CD8-positive, alpha-beta memory T cell (primary cell): ENCODE measurements at regions not wholly inside any gene's neighbourhood (a gene's known extent, or its start where the extent isn't known, plus 50 kb on each side); places are given as distances from the start of the nearest gene placed in this dataset.

ENCODE experiments used
- CTCF ChIA-PET: fragments of 350-600 bp; sonication (Branson Sonifier 250); formaldehyde crosslinking; loops from one replicate; lab custom pipeline; 2021; ENCODE audit warnings: antibody characterized with exemption; lab: Charles Lee
- POLR2A ChIA-PET: fragments of 350-600 bp; sonication (Branson Sonifier 250); formaldehyde crosslinking; loops from one replicate; lab custom pipeline; 2021; ENCODE audit warnings: antibody characterized with exemption; lab: Charles Lee
- DNase-seq, 5 donors: peaks; one replicate each; pipeline versions ENCODE4 v3.0.0 to v3.0.0-alpha.2; 2020 to 2022; ENCODE audit warnings: mixed read lengths in 1 of 5
- H3K27ac ChIP-seq: one replicate; pipeline ENCODE4 v1.7.0; 2013; ENCODE audit warnings: low read depth, mild to moderate bottlenecking, low read length, moderate library complexity
- H3K27me3 ChIP-seq: 2 replicates; pipeline ENCODE4 v1.7.0; 2013; ENCODE audit warnings: low read length, mild to moderate bottlenecking; ENCODE audit not compliant: insufficient read depth, poor library complexity, severe bottlenecking
- H3K36me3 ChIP-seq: 2 replicates; pipeline ENCODE4 v1.7.0; 2013; ENCODE audit warnings: mild to moderate bottlenecking, low read length, moderate library complexity; ENCODE audit not compliant: insufficient read depth
- H3K4me1 ChIP-seq: 2 replicates; pipeline ENCODE4 v1.7.0; 2013; ENCODE audit warnings: mild to moderate bottlenecking, low read length, moderate library complexity; ENCODE audit not compliant: insufficient read depth
- H3K4me3 ChIP-seq: 2 replicates; pipeline ENCODE4 v1.7.0; 2013; ENCODE audit warnings: mild to moderate bottlenecking, low read length
- H3K9me3 ChIP-seq: 2 replicates; pipeline ENCODE4 v1.7.0; 2013; ENCODE audit warnings: mild to moderate bottlenecking, low read length
- H3K27ac Mint-ChIP-seq, 8 donors: one replicate each; pipeline ENCODE4 v1.8.0; 2020 to 2021; ENCODE audit warnings: mixed read lengths in 8 of 8, mild to moderate bottlenecking in 6 of 8, inconsistent platforms in 3 of 8, moderate library complexity in 3 of 8
- H3K27me3 Mint-ChIP-seq, 2 donors: one replicate each; pipeline ENCODE4 v1.8.0; 2020 to 2021; ENCODE audit warnings: mixed read lengths in 2 of 2, mild to moderate bottlenecking in 1 of 2, moderate library complexity in 1 of 2
- H3K36me3 Mint-ChIP-seq, 3 donors: one replicate each; pipeline ENCODE4 v1.8.0; 2020 to 2021; ENCODE audit warnings: mixed read lengths in 3 of 3, inconsistent platforms in 1 of 3, mild to moderate bottlenecking in 1 of 3
- H3K4me1 Mint-ChIP-seq, 3 donors: one replicate each; pipeline ENCODE4 v1.8.0; 2020 to 2021; ENCODE audit warnings: mixed read lengths in 3 of 3, inconsistent platforms in 1 of 3, mild to moderate bottlenecking in 1 of 3
- H3K4me3 Mint-ChIP-seq, 7 donors: one replicate each; pipeline ENCODE4 v1.8.0; 2020 to 2021; ENCODE audit warnings: mixed read lengths in 7 of 7, mild to moderate bottlenecking in 6 of 7, moderate library complexity in 4 of 7, inconsistent platforms in 2 of 7
- H3K9me3 Mint-ChIP-seq, 5 donors: one replicate each; pipeline ENCODE4 v1.8.0; 2020 to 2022; ENCODE audit warnings: mixed read lengths in 5 of 5, mild to moderate bottlenecking in 3 of 5, moderate library complexity in 2 of 5, inconsistent platforms in 1 of 5

- no peak overlapping the region for H3K4me3 ChIP-seq
- Mint-ChIP-seq H3K36me3 (no peaks in the 10 kb centered on the region), H3K27me3 (peaks cover under 1 to 3% of the 10 kb centered on the region in 2 donors), H3K4me1 (no peaks in the 10 kb centered on the region), H3K27ac (peak overlapping the region in 1 of 8 donors; percentile 6), H3K4me3 (no peak overlapping the region), H3K9me3 (no peaks in the 10 kb centered on the region)
- POLR2A ChIA-PET, result no interaction called here
- DNase-seq, result no peak
- no peaks in the 10 kb centered on the region for H3K36me3 ChIP-seq
- H3K27me3 ChIP-seq, result no peaks in the 10 kb centered on the region
- no peaks in the 10 kb centered on the region for H3K9me3 ChIP-seq
- H3K4me1 ChIP-seq, result no peaks in the 10 kb centered on the region
- CTCF ChIA-PET, result no interaction called here
- H3K27ac ChIP-seq, result no peak overlapping the region
Measured at GRCh38 chr2:71938659-71939587, 208.7 kb downstream of the CYP26B1 start.

- Mint-ChIP-seq H3K9me3 (no peaks in the 10 kb centered on the region), H3K4me1 (no peaks in the 10 kb centered on the region), H3K4me3 (no peak overlapping the region), H3K36me3 (no peaks in the 10 kb centered on the region), H3K27me3 (peaks cover 3 to 4% of the 10 kb centered on the region in 2 donors), H3K27ac (no peak overlapping the region)
- Histone ChIP-seq H3K36me3 (no peaks in the 10 kb centered on the region), H3K4me1 (no peaks in the 10 kb centered on the region), H3K27ac (no peak overlapping the region), H3K27me3 (no peaks in the 10 kb centered on the region), H3K9me3 (no peaks in the 10 kb centered on the region), H3K4me3 (no peak overlapping the region)
- POLR2A ChIA-PET, result no interaction called here
- CTCF ChIA-PET, result interaction anchor here (1.9 kb wide), 1 partner anchor 14 kb away, joined by 12 read pairs; no protein-coding TSS in a partner anchor
- no peak for DNase-seq
Measured at GRCh38 chr2:71938108-71938507, 209.6 kb downstream of the CYP26B1 start.

- DNase-seq, result no peak
- ChIA-PET POLR2A (no interaction called here), CTCF (interaction anchor here (1.9 kb wide), 1 partner anchor 13 kb away, joined by 12 read pairs; no protein-coding TSS in a partner anchor)
- H3K4me1 ChIP-seq, result no peaks in the 10 kb centered on the region
- no peaks in the 10 kb centered on the region for H3K36me3 Mint-ChIP-seq
- H3K9me3 ChIP-seq, result no peaks in the 10 kb centered on the region
- H3K9me3 Mint-ChIP-seq, result no peaks in the 10 kb centered on the region
- no peak overlapping the region for H3K4me3 ChIP-seq
- peaks cover 3 to 4% of the 10 kb centered on the region in 2 donors for H3K27me3 Mint-ChIP-seq
- no peak overlapping the region for H3K27ac ChIP-seq
- no peaks in the 10 kb centered on the region for H3K4me1 Mint-ChIP-seq
- H3K27ac Mint-ChIP-seq, result no peak overlapping the region
- no peaks in the 10 kb centered on the region for H3K27me3 ChIP-seq
- H3K36me3 ChIP-seq, result no peaks in the 10 kb centered on the region
- no peak overlapping the region for H3K4me3 Mint-ChIP-seq
Measured at GRCh38 chr2:71937396-71937795, 210.3 kb downstream of the CYP26B1 start.

- H3K27me3 ChIP-seq, result no peaks in the 10 kb centered on the region
- POLR2A ChIA-PET, result no interaction called here
- no peaks in the 10 kb centered on the region for H3K4me1 ChIP-seq
- Mint-ChIP-seq H3K9me3 (no peaks in the 10 kb centered on the region), H3K36me3 (no peaks in the 10 kb centered on the region), H3K27ac (no peak overlapping the region), H3K27me3 (peaks cover 4% of the 10 kb centered on the region in 2 donors), H3K4me3 (no peak overlapping the region), H3K4me1 (no peaks in the 10 kb centered on the region)
- no peak for DNase-seq
- CTCF ChIA-PET, result interaction anchor here (1.9 kb wide), 1 partner anchor 12 kb away, joined by 12 read pairs; no protein-coding TSS in a partner anchor
- no peak overlapping the region for H3K27ac ChIP-seq
- no peak overlapping the region for H3K4me3 ChIP-seq
- H3K9me3 ChIP-seq, result no peaks in the 10 kb centered on the region
- no peaks in the 10 kb centered on the region for H3K36me3 ChIP-seq
Measured at GRCh38 chr2:71936076-71937030, 211.3 kb downstream of the CYP26B1 start.

GRCh38 chr2:71935262-71935848 is 212.3 kb downstream of the CYP26B1 start:
- DNase-seq, result no peak
- Mint-ChIP-seq H3K4me3 (no peak overlapping the region), H3K36me3 (no peaks in the 10 kb centered on the region), H3K4me1 (no peaks in the 10 kb centered on the region), H3K27ac (no peak overlapping the region), H3K27me3 (peaks cover 4 to 5% of the 10 kb centered on the region in 2 donors), H3K9me3 (no peaks in the 10 kb centered on the region)
- Histone ChIP-seq H3K4me3 (no peak overlapping the region), H3K36me3 (no peaks in the 10 kb centered on the region), H3K27ac (no peak overlapping the region), H3K27me3 (no peaks in the 10 kb centered on the region), H3K4me1 (no peaks in the 10 kb centered on the region), H3K9me3 (no peaks in the 10 kb centered on the region)
- ChIA-PET CTCF (no interaction called here), POLR2A (no interaction called here)

- CTCF ChIA-PET, result interaction anchor here (1.5 kb wide), 1 partner anchor 11 kb away, joined by 7 read pairs; no protein-coding TSS in a partner anchor
- POLR2A ChIA-PET, result no interaction called here
- H3K9me3 Mint-ChIP-seq, result no peaks in the 10 kb centered on the region
Measured at GRCh38 chr2:71934595-71935261, 212.9 kb downstream of the CYP26B1 start.

GRCh38 chr2:71934320-71934593 is 213.4 kb downstream of the CYP26B1 start:
- H3K27me3 ChIP-seq, result no peaks in the 10 kb centered on the region
- H3K36me3 Mint-ChIP-seq, result no peaks in the 10 kb centered on the region
- no peak overlapping the region for H3K27ac ChIP-seq
- H3K4me1 Mint-ChIP-seq, result no peaks in the 10 kb centered on the region
- no peaks in the 10 kb centered on the region for H3K36me3 ChIP-seq
- DNase-seq, result no peak
- peaks cover 4 to 5% of the 10 kb centered on the region in 2 donors for H3K27me3 Mint-ChIP-seq
- no peak overlapping the region for H3K27ac Mint-ChIP-seq
- H3K4me3 ChIP-seq, result no peak overlapping the region
- no peaks in the 10 kb centered on the region for H3K9me3 ChIP-seq
- ChIA-PET POLR2A (no interaction called here), CTCF (interaction anchor here (1.0 to 1.5 kb wide), 2 partner anchors 10 to 645 kb away, joined by 3 to 7 read pairs; no protein-coding TSS in a partner anchor)
- H3K4me3 Mint-ChIP-seq, result no peak overlapping the region
- no peaks in the 10 kb centered on the region for H3K4me1 ChIP-seq
- no peaks in the 10 kb centered on the region for H3K9me3 Mint-ChIP-seq

More at GRCh38 chr2:71934595-71935261, 212.9 kb downstream of the CYP26B1 start:
- no peak for DNase-seq
- Mint-ChIP-seq H3K27me3 (peaks cover 4 to 5% of the 10 kb centered on the region in 2 donors), H3K4me3 (no peak overlapping the region), H3K36me3 (no peaks in the 10 kb centered on the region), H3K4me1 (no peaks in the 10 kb centered on the region), H3K27ac (no peak overlapping the region)
- Histone ChIP-seq H3K36me3 (no peaks in the 10 kb centered on the region), H3K27me3 (no peaks in the 10 kb centered on the region), H3K4me1 (no peaks in the 10 kb centered on the region), H3K9me3 (no peaks in the 10 kb centered on the region), H3K4me3 (no peak overlapping the region), H3K27ac (no peak overlapping the region)
